Bone marrow (tissue), 2 donors: ENCODE measurements at regions not wholly inside any gene's neighbourhood (a gene's known extent, or its start where the extent isn't known, plus 50 kb on each side); places are given as distances from the start of the nearest gene placed in this dataset.
"Not testable (repeated sequence)": the region's sequence is repeated elsewhere in the genome, so short reads cannot be mapped to it uniquely, and the experiment has no call there.

ENCODE experiments used
- DNase-seq, 2 donors: peaks; one replicate each; lab custom pipeline; 2025; lab: John Stamatoyannopoulos, UW

DNA sequence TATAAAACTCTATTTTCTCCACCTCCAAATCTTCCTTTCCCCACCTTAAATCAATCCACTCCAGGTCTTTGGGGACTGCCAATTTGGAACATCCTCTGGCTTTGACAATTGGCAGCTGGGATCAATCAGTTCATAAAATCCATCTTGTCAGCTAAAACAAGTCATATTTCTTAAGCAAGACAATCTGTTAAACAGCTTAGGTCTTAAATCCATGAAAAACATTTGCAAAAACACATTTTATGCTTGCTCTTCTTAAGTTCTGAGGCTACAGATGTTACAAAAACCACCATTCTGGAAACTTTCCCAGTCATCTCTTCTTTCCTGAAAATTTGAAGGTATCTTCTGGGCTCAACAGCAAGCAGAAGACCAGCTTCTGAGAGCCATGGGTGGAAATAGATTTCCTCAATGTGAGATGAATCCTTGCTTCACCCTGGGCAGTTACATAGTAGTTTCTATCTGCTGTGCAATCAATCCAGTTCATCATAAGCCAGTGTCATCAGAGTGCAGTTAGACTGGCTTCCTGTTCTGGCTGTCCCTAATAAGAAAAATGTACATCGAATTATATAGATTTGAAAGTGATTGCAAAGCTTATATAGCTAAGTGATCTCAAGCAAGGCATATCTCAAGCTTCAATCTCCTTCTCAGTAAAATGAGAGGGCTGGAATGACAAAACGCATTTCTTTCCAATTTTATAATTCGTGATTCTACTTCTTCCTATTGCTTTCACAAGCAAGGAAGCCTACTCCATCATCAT, 402.7 kb upstream of the INTU start:
- no peak for DNase-seq

DNA sequence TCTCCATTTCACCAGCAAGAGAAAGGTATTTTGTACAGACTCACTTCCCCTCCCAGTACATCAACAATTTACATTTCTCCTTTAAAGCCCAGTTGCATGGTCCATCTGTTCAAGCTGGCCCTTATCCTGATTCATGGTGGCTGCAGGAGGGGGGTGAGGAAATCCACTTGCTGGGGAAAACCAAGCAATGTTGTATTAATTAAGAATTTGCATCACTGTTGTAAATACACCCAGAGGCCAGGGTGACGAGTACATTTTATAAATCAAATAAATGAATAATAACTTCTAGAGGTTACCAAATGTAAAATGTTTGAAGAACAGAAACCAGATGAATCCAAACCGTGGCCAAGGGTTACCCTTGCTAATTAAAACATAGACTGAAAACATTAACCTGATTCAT, 395.9 kb upstream of the INTU start:
- no peak for DNase-seq

DNA sequence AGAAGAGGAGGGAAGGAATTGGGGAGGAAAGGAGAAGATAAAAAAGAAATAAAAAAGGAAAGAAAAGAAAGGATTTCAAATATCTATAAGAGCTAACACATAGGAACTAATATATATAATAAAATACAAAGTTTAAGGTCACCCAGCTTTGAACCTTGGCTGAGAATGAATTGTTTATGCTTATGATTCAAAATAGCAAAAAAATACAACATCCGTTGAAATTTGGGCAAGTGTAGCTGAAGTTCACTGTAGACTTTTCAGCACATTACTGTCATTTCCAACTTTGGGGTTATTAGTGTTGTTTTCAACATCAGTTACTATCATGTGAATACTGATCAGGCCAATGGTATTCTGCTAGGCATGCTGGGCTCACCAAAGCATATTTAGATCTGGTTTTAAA, 395.2 kb upstream of the INTU start:
- no peak for DNase-seq

DNA sequence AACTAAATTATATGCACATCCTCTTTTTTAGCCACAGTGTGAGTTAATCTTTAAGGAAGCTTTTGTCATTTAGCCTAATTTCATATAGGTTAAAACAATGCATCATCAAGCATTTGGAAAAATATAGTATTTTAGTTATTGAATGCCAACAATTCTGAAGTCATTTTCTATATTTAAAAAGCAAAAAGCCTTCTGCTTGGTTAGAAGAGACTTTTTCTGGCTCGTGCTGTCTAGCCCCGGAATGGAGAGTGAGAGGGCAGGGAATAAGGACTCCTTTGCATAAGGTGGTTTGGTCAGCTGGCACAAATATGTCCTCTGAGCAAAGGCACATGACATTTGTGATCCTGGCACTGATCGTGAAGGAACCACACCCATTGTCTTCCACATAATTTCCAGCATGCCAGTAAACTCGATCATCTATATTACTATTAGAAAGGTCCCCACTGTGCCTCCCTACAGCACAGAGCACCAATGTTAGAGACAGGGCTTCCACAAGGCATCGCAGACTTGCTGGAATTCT, 393.7 kb upstream of the INTU start:
- no peak for DNase-seq

DNA sequence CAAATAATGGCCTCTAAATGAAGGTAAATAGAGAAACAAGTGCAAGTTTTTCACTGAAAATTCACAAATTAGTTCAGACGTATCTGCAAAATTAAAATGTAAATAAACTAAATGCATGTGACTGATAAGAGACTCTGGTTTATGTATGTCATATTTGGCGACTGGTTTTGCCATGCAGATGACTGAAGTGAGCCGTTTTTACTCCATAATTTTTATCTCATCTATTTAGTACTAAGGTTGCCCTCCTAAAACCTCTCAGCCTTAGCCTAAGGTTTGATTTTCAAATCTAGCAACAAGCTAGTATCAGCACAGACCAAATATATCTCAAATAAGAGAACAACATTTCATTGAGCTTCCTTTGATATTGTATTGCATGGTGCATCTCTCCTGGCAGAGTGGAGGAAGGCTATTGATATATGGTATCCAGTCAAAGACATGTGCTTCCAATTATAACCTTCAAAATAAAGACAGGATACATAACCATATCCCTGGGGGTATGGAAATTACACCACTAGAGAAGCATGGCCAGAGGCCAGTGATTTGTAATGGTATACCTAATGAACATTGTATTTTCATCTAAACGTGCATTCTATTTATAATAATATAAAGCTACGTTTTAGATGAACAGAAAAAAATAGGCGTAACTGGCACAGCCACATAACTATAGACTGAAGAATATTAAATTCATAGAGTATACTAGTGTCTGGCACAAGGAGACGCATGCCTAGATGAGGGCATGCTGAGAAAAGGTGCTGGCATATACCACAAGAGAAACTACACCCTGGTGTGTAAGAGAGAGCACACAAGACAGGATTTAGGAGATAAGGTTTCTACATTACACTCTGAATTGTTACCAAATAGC, 392.6 kb upstream of the INTU start:
- no peak for DNase-seq

DNA sequence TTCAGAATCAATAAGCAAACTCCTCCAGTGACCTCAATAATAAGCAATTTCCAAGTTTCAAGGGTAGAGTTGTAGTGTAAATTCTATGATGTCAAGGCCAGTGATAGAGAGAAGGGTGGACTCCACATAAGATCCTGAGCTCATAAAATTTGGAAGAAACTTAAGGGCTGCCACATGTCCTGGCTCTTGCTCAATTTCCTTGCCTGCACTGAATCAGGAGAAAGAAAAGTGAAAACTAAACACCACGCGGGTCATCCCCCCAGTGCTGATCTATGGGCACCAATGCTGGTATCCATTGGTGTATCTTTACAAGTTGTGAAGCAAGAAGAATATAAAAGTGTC, 392.0 kb upstream of the INTU start:
- DNase-seq: no peak

DNA sequence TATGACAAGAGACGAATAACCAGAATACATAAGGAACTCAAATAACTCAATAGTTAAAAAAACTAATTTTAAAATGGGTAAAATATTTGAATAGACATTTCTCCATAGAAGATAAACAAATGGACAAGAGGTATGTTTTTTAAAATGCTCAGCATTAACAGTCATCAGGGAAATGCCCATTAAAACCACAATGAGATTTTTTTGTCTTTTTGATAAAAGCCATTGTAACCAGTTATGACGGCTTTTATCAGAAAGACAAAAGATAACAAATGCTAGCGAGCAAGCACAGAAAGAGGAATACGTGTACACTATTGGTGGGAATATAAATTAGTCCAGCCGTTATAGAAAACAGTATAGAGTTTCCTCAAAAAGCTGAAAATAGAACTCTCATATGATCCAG, 388.2 kb upstream of the INTU start:
- DNase-seq: no peak

DNA sequence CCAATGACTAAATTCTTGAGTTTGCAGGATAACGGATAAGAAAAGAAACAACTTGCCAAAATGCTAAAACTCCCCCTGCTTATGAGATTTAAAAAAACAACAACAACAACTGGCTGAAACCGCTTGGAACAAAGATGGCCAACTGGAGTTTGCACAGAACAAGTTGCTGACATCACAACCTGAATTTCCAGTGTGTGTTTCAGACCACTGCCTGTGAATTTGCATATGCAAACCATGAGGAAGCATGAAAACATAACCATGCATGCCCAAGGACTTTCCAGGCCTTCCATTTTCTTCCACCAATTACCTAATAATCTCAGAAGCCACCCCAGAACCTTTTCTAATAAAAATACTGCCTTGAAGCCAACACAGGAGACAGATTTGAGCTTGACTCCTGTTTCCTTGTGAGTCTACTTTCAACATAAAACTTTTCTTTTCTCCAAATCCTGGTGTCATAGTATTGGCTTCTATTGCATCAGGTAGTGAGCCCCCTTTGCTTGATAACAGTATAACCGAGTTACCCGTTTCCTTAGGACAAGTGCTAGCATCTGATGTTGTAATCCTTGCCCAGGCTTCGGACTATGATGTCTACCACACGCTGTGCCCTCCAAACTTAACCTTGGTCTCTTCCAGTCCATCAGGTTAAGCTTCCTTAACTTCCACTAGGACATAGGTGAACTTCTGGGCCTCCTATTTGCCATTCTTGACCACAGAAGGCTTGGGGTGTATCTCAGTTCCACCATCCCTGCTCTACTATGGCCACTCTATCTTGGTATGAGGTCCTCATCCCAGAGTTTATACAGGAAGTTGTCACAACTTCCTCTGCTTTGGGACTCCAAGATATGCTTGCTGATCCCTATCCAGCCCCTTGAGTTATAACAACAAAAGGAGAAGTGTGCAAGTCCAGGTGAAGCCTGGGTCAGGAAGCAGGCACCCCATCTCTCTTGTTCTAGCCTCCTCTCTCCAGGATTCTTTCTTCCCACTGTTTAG, 385.5 kb upstream of the INTU start:
- DNase-seq: no peak

DNA sequence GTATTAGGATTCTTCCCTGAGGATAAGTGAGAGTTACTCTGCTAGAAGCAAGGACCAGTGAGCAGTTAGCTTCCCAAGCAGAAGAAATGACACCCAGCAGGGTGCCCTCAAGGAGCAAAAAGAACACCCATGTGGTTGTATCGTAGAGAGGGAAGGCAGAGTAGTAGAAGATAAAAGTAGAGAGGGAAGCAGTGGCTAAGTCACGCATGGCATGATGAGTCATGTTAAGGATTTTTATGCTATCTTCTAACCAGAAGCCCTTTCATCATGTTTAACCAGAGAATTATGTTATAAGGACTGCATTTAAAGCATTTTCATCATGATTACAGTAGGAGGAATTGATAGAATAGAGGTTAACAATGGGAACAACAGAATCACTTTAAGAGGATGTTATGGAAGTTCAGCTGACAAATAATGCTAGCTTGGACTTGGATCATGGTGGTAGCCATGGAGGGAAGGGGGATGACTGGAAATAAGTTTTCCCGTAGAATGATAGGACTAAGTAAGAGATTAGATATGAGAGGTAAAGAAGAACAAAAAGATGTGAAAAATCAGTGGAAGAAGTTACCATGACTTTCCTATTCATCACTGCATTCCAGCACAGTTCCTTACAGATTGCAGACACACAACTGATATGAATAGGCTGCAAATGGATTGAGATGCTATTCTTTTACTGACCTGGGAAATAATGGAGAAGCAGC, 383.5 kb upstream of the INTU start:
- no peak for DNase-seq

DNA sequence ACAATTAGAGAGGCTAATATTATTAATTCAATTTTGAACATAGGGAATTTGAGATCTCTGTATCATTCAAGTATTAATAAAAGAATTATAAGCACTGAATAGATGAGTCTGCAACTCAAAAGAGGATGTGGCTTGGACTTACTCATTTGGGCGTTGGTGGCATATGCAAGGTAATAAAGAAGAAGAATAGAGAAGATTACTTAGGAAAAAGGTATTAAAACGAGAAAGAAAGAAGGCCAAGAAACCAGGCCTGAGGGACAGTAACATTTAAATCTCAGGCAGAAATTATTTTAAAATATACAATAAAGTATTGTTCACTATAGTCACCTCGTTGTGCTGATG, 383.0 kb upstream of the INTU start:
- DNase-seq: no peak

DNA sequence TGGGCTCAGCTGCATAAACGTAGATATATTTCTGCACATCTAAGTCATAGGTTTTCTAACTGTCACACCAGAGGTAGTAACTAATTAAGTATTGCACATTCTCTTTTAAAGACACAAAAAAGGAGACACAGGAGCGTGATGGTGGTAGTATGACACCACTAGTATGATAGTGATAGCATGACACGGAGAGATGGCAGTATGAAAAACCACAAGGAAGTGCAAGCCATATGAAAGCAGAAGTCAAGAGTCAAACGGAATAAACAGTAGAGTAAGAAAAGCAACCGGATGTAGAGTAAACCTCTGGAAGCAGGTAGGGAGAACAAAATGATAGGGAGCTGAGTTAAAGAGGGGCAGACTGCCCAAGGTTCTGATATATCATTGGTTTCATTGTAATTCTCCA, 382.2 kb upstream of the INTU start:
- DNase-seq: no peak

DNA sequence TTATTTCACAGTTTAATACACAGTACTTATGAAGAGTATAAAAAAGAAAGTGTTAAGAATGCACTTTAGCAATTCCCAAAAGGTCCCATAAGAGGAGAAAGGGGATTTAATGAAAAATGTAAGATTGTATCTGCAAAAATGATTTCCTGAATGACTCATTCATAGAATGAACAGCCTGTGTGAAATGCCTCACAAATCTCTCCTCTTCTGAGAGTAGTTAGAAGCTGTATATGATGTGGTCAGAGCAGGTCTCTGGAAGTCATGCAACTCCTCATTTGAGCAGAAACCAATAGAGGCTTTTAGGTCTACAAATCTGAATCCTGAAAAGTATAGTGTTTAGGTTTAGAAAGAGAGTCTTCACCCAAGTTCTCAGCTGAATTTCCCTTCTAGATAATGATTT, 381.3 kb upstream of the INTU start:
- DNase-seq: no peak

DNA sequence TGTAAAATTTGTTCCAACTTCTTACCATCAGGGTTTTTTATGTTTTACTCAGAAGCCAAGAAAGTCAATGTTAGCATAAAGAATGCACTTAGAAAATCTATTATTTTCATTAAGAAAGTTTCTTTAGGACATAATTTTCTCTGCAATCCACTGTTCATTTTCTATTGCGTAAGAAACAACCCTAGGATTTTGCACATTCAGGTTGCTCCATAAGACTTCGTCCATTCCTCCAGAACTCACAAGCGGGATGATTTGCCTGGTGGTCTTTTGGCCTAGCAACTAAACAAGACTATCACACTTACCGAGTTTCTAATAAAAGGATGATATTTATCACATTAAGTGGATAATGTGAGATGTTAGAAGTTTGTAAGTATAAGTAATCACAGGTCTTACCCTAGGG, 376.3 kb upstream of the INTU start:
- no peak for DNase-seq

DNA sequence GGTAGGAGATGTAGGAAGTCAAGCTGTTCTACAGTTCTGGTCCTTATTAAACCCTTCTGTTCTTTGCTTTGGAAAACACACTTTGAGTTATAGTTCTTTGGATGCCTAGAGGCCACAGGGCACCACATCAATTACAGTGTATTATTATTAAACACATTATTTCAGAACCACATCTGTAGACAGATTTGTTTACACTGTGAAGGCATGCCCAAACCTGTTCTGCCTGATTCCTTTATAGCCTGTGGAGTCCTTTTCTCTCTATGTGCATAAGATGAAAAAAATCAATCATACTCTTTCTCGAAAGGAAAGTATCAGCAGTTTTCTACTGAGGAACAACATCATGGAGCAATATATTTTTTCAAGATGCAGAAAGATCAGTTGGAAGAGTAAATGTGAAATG, 371.3 kb upstream of the INTU start:
- DNase-seq: no peak

DNA sequence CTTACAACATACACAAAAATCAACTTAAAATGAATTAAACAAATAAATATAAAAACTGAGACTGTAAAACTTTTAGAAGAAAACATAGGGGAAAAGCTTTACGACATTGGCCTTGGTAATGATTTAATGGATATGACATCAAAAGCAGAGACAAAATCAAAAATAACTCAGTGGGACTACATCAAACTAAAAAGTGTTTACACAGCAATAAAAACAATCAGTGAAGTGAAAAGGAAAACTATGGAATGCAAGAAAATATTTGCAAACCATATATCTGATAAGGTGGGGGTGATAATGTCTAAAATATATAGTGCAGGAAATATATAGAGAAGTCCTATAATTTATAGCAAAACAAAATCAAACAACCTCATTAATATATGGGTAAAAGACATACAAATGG, 364.4 kb upstream of the INTU start:
- no peak for DNase-seq

DNA sequence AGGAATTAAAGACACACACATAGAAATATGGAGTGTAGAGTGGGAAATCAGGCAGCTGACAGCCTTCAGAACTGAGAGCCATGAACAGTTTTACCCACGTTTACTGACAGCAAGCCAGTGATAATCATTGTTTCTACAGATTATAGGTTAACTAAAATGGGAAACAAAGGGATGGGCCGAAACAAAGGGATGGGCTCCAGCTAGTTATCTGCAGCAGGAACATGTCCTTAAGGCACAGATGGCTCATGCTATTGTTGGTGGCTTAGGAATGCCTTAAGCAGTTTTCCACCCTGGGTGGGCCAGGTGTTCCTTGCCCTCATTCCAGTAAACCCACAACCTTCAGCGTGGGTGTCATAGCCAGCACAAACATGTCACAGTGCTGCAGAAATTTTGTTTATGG, 355.7 kb upstream of the INTU start:
- not testable (repeated sequence) for DNase-seq

DNA sequence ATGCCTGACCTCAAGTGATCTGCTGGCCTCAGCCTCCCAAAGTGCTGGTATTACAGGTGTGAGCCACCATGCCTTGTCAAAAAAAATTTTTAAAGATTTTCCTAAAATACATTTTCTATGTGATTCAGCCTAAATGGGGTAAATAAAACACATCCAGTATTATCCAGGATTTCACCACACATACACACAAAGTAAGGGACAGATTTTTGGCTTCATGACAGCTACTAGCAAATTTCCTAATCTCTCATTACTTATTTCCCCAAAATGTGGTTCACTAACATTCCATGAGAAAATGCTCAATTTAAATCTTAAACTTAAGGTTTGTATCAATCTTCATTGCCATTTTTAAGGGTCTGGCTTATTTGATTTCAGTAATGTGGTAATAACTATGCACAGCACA, 348.5 kb upstream of the INTU start:
- no peak for DNase-seq

DNA sequence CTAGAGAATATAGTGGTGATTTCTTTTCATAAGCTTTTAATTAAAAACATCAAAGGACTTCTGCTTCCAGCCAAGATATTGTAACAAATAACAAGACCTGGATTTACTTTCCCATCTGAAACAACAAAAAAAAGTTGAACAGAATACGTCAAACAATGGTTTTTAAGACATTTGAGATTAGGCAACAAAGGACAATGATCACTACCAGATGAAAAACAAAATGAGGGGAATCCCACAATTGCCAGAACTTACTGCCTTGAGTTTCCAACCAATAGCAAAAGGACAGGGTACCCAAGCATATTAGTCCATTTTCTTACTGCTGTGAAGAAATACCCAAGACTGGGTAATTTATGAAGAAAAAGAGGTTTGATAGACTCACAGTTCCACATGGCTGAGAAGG, 341.4 kb upstream of the INTU start:
- DNase-seq: no peak

DNA sequence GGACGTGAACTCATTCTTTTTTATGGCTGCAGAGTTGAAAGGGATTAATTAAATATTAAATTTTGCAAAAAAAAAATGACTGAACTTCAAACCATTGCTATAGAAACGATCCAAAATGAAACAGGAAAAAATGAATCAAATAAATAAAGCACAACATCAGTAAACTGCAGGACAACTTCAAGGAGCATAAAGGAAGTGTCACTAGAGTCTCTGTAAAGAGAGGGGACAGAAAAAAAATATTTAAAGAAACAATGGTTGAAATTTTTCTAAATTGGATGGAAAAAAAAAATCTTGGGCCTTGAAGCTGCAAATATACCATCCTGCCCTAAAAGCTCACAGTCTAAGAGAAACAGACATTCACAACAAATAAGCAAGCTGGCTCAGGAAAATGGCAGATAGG, 339.3 kb upstream of the INTU start:
- no peak for DNase-seq

DNA sequence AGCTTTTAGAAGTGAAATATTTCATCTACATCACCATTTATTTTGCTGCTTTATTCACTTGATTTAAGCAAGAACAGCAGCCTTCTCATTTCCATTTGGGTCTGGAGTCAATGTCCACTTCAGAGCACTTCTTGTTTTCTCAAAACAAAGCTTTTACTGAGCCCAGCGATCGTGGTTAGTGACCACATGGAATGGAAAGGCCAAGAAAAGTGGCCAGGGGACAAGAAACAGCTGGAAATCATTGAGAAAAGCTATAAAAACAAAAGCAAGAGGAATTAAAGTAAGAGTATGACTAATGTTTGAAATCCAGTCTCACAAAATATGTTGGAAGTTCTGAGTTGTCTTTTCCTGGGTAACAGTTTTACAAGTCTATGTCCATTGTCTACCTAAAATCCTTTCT, 328.4 kb upstream of the INTU start:
- DNase-seq: no peak

DNA sequence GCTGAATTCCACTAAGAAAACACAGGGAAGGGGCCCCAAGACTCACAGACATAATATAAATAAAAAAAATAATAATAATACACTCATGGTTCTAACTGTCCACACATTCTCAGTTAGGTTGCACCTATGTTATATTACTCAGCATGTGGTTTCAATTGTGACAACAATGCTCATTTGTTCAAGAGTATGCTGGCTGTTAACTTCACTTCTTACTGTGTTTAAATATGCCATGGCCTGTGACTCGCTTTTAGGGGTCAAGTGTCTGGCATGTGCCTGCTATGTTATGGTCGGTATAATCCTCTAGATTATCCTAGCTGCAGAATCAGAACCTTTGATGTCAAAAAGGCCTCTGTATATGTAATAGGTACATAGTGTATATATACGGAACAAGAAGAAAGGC, 324.8 kb upstream of the INTU start:
- no peak for DNase-seq
